Right ventricle myocardium inferior (tissue), 1 donor: ENCODE measurements at regions not wholly inside any gene's neighbourhood (a gene's known extent, or its start where the extent isn't known, plus 50 kb on each side); places are given as distances from the start of the nearest gene placed in this dataset.
A peak's percentile ranks its signal among the peaks of the same experiment; 100 is the strongest.
"Not testable (repeated sequence)": the region's sequence is repeated elsewhere in the genome, so short reads cannot be mapped to it uniquely, and the experiment has no call there.

Source experiments
- ATAC-seq: fragments of 200-7000 bp; cut with Tn5 transposase; one replicate; pipeline ENCODE4 v1.9.1; 2020; ENCODE audit warnings: mild to moderate bottlenecking, moderate library complexity
- DNase-seq: peaks from one replicate; pipeline ENCODE4 v3.0.0; 2021; ENCODE audit errors: missing footprints
- intact Hi-C: fragments of 100-400 bp; cut with DNase I; formaldehyde crosslinking; loops from one replicate; pipeline ENCODE4 v1.11.0; 2022
- donor health status: DM: no; HTN: yes; CAD: no; lungs with severe emphysema.

DNA sequence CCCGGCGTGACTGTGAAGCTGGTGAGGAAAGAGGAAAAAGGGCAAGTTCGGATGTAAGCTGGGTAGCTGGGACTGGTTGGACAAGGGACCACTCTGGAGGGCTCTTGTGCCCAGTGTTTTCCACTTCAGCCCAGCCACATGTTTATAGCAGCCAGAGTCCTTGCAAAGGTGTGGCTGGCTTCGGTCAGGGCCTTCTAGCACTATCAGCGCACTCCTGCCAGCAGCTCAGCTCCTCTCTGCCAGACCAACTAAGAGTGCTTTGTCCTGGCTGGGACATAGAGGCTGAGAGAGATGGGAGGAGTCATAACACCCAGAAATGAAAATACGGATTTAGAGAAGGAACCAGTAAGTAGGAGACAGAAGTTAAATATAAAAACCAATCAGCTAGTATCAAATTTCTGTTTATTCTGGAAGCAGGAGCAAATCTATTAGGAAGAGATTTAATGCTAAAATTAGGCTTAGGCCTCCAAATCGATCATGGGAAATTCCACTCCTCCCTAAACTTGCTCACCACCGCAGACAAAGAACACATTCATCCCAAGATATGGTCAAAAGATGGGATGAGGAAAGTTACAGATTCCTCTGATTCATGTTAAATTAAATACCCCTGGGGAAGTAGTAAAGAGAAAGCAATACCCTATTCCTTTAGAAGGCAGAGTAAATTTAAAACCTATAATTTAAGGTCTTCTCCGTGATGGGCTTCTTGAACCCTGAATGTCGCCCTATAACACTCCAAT lies 135.0 kb downstream of the RALA start:
- DNase-seq (peak; percentile 69), ATAC-seq (peak; percentile 99)
- intact Hi-C loops = no loop called here

DNA sequence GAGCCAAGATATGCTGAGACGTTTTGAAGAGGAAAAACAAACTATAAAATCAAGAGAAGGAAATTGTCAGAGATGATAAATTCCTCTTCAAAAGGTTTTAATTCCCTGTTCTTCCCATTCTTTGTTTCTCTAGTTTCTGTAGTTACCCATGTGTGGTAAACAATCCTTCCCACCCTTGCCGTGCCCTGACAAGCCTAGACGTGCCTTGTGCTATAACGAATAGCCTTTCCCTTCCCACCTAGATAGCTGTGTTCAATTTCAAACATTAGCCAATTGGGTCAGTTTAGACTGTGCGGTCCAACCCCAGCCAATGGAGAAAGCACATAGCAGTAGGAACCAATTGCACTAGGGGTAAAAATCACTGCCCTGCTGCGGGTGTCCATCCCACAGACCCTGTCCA lies 138.1 kb downstream of the RALA start:
- no peak for ATAC-seq
- intact Hi-C loops = no loop called here
- DNase-seq = no peak

DNA sequence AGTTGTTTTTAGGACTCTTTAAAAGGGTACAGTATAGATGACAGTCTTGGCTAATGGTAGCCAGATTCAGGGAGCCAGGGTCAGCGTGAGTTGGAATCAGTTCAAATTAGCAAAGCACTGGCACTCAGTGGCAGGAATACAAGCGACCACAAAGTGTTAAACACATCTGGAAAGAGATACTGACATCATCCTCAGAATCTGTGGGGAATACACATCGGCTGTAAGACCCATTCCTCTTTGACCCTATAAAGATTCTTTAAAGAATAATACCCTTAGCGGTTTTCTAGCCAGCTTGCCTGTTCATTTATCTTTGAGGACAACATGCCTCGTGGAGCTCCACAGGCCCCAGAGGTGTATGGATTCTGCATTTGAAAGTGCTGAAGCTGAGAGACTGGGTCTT lies 139.1 kb downstream of the RALA start:
- DNase-seq, ATAC-seq, intact Hi-C loops: not testable (repeated sequence)

DNA sequence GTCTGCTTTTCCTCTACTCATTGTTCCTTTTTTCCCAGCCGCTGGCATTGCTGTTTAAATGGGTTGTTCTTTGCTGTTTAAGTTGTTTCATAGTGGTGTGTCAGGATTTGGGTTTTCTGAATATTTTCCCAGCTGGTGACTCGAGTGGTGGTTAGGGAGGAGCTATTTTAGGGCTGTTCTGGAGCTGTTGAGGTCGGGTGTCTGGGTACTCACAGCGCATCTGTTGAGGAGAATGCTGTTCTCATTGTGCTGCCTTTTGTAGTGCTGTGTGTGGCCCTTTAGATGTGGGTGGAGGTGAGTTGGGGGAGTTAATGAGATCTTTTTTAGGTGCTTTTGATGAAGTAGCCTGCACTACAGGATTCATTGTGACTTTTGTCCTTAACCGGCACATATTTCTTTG lies 139.5 kb downstream of the RALA start:
- ATAC-seq, DNase-seq, intact Hi-C loops: not testable (repeated sequence)

DNA sequence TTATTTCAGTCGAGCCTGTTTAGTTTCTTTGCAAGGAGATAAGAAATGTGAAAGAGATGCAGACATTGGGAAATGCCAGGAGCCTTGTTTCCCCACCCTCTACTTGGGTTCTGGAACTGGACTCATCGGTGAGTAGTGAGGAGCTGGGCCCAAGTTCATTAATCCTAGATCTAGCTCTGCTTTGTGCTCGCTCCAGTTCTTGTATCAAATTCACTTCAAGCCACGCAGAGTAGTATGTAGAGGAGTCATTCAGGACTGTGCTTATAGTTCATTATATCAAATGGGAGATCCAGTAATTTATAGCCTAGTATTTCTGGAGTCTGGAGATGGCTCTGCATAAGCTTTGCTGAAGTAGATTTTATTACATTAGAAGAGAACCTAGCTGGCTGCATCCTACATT lies 142.5 kb downstream of the RALA start:
- intact Hi-C loops, DNase-seq, ATAC-seq: not testable (repeated sequence)

DNA sequence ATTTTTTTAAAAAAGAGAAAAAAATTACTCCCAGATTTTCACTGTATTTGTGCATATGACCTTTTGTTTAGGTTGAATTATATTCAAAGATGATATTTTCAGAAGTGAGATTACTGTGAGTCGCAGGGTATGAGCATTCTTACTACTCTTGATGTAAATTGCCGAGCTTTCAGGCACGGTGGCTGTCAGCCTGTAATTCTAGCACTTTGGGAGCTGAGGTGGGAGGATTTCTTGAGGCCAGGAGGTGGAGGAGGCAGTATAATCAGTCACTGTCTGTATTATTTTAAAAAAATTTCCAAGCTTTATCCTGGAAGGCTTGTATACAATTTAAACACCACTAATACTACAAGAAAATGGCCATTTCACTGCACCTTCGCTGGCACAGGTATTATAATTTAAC lies 145.1 kb downstream of the RALA start:
- intact Hi-C loops, DNase-seq, ATAC-seq: not testable (repeated sequence)

DNA sequence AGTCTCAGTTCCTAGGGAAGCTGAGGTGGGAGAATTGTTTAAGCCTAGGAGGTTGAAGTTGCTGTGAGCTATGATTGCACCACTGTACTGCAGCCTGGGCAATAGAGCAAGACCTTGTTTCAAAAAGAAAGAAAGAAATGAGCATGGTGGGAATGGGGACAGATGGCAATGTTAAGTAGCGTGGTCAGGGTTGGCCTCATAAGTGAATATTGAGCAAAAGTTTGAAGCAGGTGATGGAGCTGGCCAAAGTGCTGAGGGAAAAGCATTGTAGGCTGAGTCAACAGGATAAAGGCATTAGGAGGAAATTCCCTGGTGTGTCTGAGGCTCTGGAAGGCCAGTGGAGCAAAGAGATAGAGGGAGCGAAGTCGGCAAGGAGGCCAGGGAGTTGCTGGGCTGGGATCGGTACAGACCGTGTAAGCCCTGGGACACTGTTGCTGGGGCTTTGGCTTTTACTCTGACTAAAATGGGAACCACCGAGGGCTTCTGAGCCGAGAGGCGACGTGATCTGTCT lies 151.0 kb downstream of the RALA start:
- DNase-seq, intact Hi-C loops, ATAC-seq: not testable (repeated sequence)

DNA sequence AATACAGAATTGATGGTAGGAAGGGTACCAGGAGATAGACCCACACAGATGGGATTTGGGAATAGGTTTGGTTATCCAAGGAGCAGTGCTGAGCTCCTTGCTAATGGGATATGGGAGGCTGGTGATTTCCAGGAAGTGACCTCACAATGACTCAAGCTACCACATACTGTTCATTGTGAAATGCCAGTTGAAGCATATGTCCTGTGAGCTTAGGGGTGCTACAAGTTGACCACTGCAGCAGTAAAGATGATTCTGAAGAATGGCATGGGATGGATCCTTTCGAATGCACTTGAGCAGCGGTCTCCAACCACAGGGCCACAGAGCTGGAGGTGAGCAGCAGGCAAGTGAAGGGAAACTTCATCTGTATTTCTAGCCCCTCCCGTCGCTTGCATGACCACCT lies 158.2 kb downstream of the RALA start:
- DNase-seq, intact Hi-C loops, ATAC-seq: not testable (repeated sequence)

DNA sequence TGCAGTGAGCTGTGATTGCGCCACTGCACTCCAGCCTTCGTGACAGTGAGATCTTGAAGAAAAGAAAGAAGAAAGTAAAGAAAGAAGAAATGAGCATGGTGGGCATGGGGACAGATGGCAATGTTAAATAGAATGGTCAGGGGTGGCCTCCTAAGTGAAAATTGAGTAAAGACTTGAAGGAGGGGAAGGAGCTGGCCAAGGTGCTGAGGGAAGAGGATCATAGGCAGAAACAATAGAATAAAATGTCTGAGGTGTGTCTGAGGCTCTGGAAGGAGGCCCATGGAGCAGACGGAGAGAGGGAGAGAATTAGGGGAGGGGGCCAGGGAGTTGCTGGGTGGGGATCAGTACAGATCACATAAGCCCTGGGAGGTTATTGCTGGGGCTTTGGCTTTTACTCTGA lies 163.1 kb downstream of the RALA start:
- DNase-seq, intact Hi-C loops, ATAC-seq: not testable (repeated sequence)

DNA sequence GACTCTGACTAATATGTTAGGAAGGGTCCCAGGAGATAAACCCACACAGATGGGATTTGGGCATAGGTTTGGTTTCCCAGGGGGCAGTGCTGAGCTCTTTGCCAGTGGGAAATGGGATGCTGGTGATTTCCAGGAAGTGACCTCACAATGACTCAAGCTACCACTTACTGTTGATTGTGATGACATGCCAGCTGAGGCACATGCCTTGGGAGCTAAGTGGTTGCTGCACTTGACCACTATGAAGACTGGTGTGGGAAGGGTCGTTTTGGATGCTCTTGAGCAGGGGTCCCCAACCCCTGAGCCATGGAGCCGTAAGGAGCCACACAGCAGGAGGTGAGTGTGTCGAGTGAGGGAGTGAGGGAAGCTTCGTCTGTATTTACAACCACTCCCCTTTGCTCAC lies 159.0 kb upstream of the CDK13 start:
- ATAC-seq, intact Hi-C loops, DNase-seq: not testable (repeated sequence)

DNA sequence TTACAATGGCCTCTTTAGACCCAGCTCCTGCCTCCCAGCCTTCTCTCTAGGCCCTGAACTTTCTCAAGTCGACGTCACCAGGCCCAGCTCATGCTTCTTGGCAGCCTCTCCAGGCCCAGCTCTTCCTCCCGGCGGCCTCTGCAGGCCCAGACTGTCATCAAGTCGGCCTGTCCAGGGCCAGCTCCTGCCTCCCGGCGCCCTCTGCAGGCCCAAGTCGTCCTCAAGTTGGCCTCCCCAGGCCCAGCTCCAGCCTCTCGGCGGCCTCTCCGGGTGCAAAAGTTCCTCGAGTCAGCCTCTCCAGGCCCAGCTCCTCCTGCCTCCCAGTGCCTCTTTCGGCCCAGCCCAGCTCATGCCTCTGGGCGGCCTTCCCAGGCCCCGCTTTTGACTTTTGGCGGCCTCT lies 158.1 kb upstream of the CDK13 start:
- intact Hi-C loops, DNase-seq, ATAC-seq: not testable (repeated sequence)

DNA sequence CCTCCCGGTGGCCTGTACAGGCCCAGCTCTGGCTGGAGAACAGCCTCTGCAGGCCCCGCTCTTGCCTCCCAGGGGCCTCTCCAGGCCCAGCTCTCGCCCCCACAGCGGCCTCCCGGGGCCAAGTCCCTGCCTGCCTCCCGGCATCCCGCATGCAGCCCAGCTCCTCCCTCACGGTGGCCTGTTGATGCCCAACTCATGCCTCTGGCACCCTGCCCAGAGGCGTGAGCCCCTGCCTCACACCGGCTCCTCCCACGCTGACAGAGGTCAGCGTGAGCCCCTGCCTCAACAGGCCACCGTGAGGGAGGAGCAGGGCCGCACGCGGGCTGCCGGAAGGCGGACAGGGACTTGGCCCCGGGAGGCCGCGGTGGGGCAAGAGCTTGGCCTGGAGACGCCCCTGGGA lies 157.0 kb upstream of the CDK13 start:
- ATAC-seq, intact Hi-C loops, DNase-seq: not testable (repeated sequence)

DNA sequence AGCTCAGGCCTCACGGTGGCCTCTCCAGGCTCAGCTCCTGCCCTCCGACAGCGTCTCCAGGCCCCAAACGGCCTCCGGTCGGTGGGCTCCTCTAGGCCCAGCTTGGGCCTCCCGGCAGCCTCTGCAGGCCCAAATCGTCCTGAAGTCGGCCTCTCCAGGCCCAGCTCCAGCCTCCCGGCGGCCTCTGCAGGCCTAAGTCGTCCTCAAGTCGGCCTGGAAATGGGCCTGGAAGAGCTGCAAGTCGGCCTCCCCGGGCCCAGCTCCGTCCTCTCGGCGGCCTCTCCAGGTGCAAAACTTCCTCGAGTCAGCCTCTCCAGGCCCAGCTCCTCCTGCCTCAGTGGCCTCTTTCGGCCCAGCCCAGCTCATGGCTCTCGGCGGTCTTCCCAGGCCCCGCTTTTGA lies 156.2 kb upstream of the CDK13 start:
- ATAC-seq, intact Hi-C loops: not testable (repeated sequence)

DNA sequence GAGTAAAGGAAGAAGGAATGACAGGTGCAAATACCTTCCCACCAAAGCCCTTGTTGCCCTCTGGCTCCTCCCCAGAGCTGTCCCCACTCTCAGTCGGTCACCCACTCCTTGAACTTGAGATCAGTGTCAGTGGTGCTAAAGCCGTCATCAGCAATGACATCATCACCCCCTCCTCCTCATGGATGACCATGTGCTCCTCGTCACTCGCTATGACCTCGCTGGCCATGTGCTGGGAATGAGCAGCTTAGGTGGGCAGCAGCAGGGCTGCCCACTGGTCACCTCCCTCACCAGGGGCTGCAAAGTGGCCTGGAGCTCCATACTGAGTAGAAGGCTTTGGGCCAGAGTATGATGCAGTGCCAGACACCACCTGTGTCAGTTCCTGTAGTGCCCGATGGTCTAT lies 153.1 kb upstream of the CDK13 start:
- DNase-seq, intact Hi-C loops, ATAC-seq: not testable (repeated sequence)

More for the DNA sequence above, 156.2 kb upstream of the CDK13 start:
- not testable (repeated sequence) for DNase-seq

DNA sequence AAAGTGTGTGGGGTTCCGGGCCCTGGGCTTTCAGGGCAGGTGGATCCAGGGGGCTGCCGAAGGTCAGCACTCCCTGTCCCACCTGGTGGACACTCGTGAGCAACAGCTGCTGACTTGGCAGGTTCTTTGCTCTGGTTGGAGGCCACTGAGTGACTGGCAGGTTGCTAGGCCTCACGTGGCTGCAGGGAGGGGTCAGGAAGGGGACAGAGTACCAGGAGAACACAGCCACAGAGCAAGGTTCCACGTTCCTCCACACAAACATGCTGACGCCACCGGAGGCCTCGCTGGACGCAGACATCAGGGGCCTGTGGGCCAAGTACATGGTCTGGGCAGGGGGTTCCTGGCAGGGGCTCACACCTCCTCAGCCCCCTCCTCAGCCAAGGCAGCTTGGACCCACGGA lies 152.0 kb upstream of the CDK13 start:
- ATAC-seq, DNase-seq, intact Hi-C loops: not testable (repeated sequence)

DNA sequence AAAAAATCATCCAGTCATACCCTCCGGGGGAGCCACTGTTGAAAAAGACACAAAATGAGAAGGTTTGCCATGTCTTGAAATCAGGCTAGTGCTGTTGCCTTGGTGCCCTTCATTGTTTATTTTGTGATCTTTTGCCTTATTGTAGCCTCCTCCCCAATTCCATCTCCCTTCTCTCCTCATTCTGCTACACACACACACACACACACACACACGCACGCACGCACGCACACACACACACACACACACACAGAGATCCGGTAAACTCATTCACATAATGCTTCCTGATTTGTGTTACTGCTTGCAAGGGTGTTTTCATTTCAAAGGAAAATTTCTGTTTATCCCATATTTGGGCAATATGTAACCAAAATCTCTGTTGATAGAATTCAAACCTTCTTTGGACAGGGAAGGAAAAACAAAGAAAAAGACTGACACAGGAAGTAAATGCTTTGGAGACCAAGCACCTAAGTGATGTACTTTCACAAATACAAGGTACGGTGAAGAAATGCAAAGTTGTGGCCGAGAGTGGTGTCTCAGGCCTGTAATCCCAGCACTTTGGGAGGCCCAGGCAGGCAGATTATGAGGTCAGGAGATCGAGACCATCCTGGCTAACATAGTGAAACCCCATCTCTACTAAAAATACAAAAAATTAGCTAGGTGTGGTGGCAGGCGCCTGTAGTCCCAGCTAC lies 141.1 kb upstream of the CDK13 start:
- intact Hi-C loops = no loop called here
- ATAC-seq (no peak), DNase-seq (no peak)

DNA sequence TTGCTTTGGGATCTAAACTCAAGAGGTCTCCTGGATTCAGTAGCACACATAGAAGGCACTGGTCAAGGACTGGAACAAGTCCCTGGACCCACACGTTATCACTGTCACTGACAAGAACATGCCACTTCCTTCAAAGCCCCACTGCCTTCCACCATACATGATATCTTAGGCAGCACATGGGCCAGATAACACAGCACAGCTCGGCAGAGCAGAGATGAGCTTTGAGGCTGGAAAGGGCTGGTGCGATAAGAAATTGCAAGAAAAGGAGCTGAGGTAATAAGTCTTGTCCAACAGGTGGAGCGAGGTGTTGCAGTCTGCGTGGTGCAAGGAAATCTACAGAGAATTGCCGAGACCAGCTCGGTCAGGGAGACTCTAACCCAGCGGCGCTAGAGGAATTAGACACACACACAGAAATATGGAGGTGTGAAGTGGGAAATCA lies 139.8 kb upstream of the CDK13 start:
- DNase-seq (no peak), ATAC-seq (no peak)
- intact Hi-C loops = no loop called here

DNA sequence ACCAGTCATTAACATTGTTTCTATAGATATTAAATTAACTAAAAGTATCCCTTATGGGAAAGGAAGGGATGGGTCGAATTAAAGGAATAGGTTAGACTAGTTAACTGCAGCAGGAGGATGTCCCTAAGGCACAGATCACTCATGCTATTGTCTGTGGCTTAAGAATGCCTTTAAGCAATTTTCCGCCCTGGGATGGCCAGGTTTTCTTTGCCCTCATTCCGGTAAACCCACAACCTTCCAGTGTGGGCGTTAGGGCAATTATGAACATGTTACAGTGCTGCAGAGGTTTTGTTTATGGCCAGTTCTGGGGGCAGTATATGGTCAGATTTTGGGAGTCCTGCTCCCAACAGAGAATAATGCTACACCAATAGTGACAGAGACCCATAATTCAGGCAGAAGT lies 139.3 kb upstream of the CDK13 start:
- DNase-seq (no peak), ATAC-seq (no peak)
- intact Hi-C loops = no loop called here

DNA sequence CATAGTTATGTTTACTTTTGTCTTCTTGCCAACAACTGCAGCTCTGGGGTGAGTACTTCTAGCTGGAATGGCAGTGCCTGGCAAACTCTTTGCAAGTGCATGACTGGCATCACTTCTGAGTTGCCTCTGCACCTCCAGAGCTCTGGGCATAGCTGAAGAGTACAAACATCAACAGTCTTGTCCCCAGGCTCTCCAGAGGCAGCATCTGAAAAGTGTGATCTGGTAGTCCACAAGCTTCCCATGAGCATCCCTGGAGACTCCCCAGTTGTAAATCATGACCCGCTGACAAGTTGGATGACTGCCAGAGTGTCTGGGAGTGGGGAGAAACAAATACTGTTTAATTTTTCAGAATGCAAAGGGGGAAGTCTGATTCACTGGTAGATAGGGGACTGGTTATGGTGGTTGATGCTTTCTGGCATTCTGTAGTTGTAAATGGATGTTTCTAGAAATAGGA lies 138.9 kb upstream of the CDK13 start:
- DNase-seq (no peak), ATAC-seq (no peak)
- intact Hi-C loops = no loop called here
